Activated naive CD8-positive, alpha-beta T cell treated with anti-CD3 and anti-CD28 coated beads, Interleukin-2, amount 50 U/mL, for 24 hours (primary cell): ENCODE measurements at regions not wholly inside any gene's neighbourhood (a gene's known extent, or its start where the extent isn't known, plus 50 kb on each side); places are given as distances from the start of the nearest gene placed in this dataset.

ENCODE experiments used
- ATAC-seq: fragments of 150-1000 bp; cut with Tn5 transposase; one replicate; pipeline ENCODE4 v1.10.0; 2021
- DNase-seq: peaks from one replicate; pipeline ENCODE4 v3.0.0; 2021
- H3K27ac Mint-ChIP-seq: one replicate; pipeline ENCODE4 v1.8.0; 2021; ENCODE audit warnings: mild to moderate bottlenecking, mixed read lengths
- H3K27me3 Mint-ChIP-seq: one replicate; pipeline ENCODE4 v1.8.0; 2021; ENCODE audit warnings: mixed read lengths
- H3K36me3 Mint-ChIP-seq: one replicate; pipeline ENCODE4 v1.8.0; 2021; ENCODE audit warnings: low read depth, mixed read lengths
- H3K4me1 Mint-ChIP-seq: one replicate; pipeline ENCODE4 v1.8.0; 2021; ENCODE audit warnings: mixed read lengths
- H3K4me3 Mint-ChIP-seq: one replicate; pipeline ENCODE4 v1.8.0; 2021; ENCODE audit warnings: mild to moderate bottlenecking, moderate library complexity, mixed read lengths
- H3K9me3 Mint-ChIP-seq: one replicate; pipeline ENCODE4 v1.8.0; 2021; ENCODE audit warnings: mixed read lengths

- ATAC-seq (no peak), DNase-seq (no peak)
- H3K27me3 Mint-ChIP-seq, result no peaks in the 10 kb centered on the region
- H3K4me3 Mint-ChIP-seq, result peak overlapping the region; percentile 78
- H3K4me1 Mint-ChIP-seq, result peaks cover 68% of the 10 kb centered on the region
- no peaks in the 10 kb centered on the region for H3K9me3 Mint-ChIP-seq
- peak overlapping the region; percentile 99 for H3K27ac Mint-ChIP-seq
- peaks cover 56% of the 10 kb centered on the region for H3K36me3 Mint-ChIP-seq
Observed at GRCh38 chrX:45757272-45757671, 556.6 kb upstream of the DIPK2B start.

DNA sequence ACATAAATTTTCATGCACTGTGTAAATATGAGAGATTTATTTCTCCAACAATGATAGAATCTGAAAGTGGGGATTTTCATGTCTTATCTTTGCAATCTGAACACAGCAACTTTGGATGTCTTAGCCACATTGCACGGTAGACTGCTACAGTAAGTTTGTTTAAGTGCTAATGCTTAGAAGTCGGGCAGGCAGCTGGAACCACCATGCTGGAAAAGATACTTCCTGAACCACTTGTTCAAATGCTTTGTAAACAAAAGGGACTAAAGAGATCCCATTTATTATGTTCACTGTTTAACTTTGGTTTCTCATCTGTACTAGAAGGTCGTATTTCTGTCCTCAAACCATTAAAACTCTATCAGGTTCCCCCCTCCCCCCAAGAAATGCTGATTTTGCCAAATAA lies 555.9 kb upstream of the DIPK2B start:
- Mint-ChIP-seq H3K9me3 (no peaks in the 10 kb centered on the region), H3K27ac (peak overlapping the region; percentile 99), H3K36me3 (peaks cover 49% of the 10 kb centered on the region), H3K4me3 (peak overlapping the region; percentile 78), H3K4me1 (peaks cover 61% of the 10 kb centered on the region), H3K27me3 (no peaks in the 10 kb centered on the region)
- ATAC-seq, result no peak
- no peak for DNase-seq

- Mint-ChIP-seq H3K4me1 (peaks cover 54% of the 10 kb centered on the region), H3K4me3 (peak overlapping the region; percentile 48), H3K9me3 (no peaks in the 10 kb centered on the region), H3K36me3 (peaks cover 43% of the 10 kb centered on the region), H3K27ac (peak overlapping the region; percentile 86), H3K27me3 (no peaks in the 10 kb centered on the region)
- DNase-seq (no peak), ATAC-seq (no peak)
Observed at GRCh38 chrX:45755703-45756102, 555.0 kb upstream of the DIPK2B start.

DNA sequence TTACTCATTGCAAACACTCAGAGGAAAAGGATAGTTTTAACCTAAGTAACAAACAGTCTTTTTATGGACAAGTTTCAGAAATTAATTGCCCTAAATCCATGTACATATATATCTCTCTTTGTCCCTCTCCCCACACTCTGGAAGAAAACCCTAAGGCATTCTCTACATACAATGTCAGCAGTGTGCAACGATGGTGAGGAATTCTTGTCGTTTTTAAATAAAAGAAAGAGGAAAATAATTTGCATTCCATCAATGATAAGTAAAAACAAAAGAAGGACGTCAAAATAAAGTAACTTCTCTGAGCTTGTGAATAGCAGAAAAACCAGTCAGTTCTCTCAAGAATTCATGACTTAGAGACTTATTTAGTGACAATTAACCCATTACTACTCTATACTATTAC lies 550.5 kb upstream of the DIPK2B start:
- Mint-ChIP-seq H3K9me3 (no peaks in the 10 kb centered on the region), H3K27me3 (no peaks in the 10 kb centered on the region), H3K4me3 (no peak overlapping the region), H3K27ac (no peak overlapping the region), H3K4me1 (peaks cover 30% of the 10 kb centered on the region), H3K36me3 (peaks cover 40% of the 10 kb centered on the region)
- DNase-seq, result no peak
- no peak for ATAC-seq

DNA sequence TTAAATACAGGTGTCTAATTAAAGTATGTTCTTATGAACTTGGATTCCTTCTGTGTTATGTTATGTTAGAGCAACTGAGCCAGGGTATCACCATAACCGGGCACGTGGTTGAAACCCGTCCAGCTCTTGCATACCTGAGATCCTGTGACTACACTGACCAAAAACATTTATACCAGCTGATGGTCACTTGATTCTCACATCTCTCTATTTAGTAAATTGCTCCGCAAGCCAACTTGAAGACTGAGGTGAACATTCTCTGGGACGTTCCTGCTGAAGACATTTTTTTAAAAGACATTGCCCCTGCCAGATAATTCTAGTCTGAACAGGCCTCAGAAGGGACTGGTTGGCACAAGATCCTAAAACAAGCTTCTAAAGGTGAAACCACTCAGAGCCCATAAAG lies 550.0 kb upstream of the DIPK2B start:
- no peak for DNase-seq
- Mint-ChIP-seq H3K27me3 (no peaks in the 10 kb centered on the region), H3K4me1 (peaks cover 28% of the 10 kb centered on the region), H3K27ac (peak overlapping the region; percentile 42), H3K9me3 (no peaks in the 10 kb centered on the region), H3K4me3 (peak overlapping the region; percentile 36), H3K36me3 (peaks cover 41% of the 10 kb centered on the region)
- no peak for ATAC-seq

GRCh38 chrX:45749375-45749774 lies 548.7 kb upstream of the DIPK2B start:
- H3K27ac Mint-ChIP-seq, result peak overlapping the region; percentile 79
- H3K9me3 Mint-ChIP-seq, result no peaks in the 10 kb centered on the region
- peak overlapping the region; percentile 36 for H3K4me3 Mint-ChIP-seq
- H3K36me3 Mint-ChIP-seq, result peaks cover 44% of the 10 kb centered on the region
- ATAC-seq (peak; percentile 26), DNase-seq (no peak)
- H3K4me1 Mint-ChIP-seq, result peaks cover 26% of the 10 kb centered on the region
- H3K27me3 Mint-ChIP-seq, result no peaks in the 10 kb centered on the region

GRCh38 chrX:45748369-45748774 lies 547.7 kb upstream of the DIPK2B start:
- Mint-ChIP-seq H3K27ac (no peak overlapping the region), H3K36me3 (peaks cover 46% of the 10 kb centered on the region), H3K4me3 (no peak overlapping the region)

GRCh38 chrX:45747905-45748304 lies 547.2 kb upstream of the DIPK2B start:
- no peaks in the 10 kb centered on the region for H3K9me3 Mint-ChIP-seq
- H3K4me1 Mint-ChIP-seq, result peaks cover 30% of the 10 kb centered on the region
- H3K4me3 Mint-ChIP-seq, result no peak overlapping the region
- H3K36me3 Mint-ChIP-seq, result peaks cover 46% of the 10 kb centered on the region
- H3K27me3 Mint-ChIP-seq, result no peaks in the 10 kb centered on the region
- DNase-seq (no peak), ATAC-seq (no peak)
- peak overlapping the region; percentile 78 for H3K27ac Mint-ChIP-seq

More at GRCh38 chrX:45748369-45748774, 547.7 kb upstream of the DIPK2B start:
- peaks cover 30% of the 10 kb centered on the region for H3K4me1 Mint-ChIP-seq
- H3K9me3 Mint-ChIP-seq, result no peaks in the 10 kb centered on the region
- DNase-seq, result no peak
- ATAC-seq, result peak; percentile 18
- no peaks in the 10 kb centered on the region for H3K27me3 Mint-ChIP-seq

- H3K27me3 Mint-ChIP-seq, result no peaks in the 10 kb centered on the region
- no peaks in the 10 kb centered on the region for H3K9me3 Mint-ChIP-seq
- peaks cover 43% of the 10 kb centered on the region for H3K36me3 Mint-ChIP-seq
- DNase-seq, result no peak
- no peak for ATAC-seq
- H3K4me1 Mint-ChIP-seq, result peaks cover 30% of the 10 kb centered on the region
- peak overlapping the region; percentile 47 for H3K27ac Mint-ChIP-seq
- H3K4me3 Mint-ChIP-seq, result no peak overlapping the region
Observed at GRCh38 chrX:45745479-45745878, 544.8 kb upstream of the DIPK2B start.

DNA sequence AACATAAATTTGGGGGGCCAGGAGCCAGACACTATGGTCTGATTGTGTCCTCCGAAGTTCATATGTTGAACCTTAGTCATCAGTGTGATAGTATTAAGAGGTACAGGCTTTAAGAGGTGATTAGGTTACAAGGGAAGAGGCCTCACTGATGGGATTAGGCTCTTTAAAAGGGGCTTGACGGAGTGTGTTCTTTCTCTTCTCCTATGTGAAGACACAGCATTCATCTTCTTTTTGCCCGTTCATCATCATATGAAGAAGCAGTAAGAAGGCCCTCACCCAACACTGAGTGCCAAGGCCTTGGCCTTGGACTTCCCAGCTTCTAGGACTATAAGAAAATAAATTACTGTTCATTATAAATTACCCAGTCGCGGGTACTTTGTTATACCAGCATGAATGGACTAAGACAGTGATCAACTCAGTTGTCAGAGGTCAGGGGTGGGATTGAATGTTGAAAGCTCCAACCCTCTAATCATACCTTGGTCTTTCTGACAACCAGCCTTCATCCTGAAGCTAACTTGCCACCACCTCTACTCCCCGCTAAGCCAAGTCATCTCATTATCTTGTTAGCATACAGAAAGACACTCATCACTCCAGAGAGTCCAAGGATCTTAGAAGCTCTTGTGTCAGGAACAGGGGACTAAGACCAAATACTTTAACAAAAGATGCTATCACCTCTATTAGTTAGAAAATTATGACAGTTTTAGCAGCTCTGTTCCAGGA lies 543.4 kb upstream of the DIPK2B start:
- Mint-ChIP-seq H3K9me3 (no peaks in the 10 kb centered on the region), H3K27ac (no peak overlapping the region), H3K36me3 (peaks cover 35% of the 10 kb centered on the region), H3K27me3 (no peaks in the 10 kb centered on the region), H3K4me3 (no peak overlapping the region), H3K4me1 (peaks cover 30% of the 10 kb centered on the region)
- DNase-seq (no peak), ATAC-seq (no peak)

GRCh38 chrX:45743081-45743533 lies 542.4 kb upstream of the DIPK2B start:
- DNase-seq (no peak), ATAC-seq (peak; percentile 86)
- H3K36me3 Mint-ChIP-seq, result peaks cover 33% of the 10 kb centered on the region

GRCh38 chrX:45740291-45740690 lies 539.6 kb upstream of the DIPK2B start:
- DNase-seq (no peak), ATAC-seq (no peak)
- Mint-ChIP-seq H3K27ac (no peak overlapping the region), H3K4me3 (no peak overlapping the region), H3K9me3 (no peaks in the 10 kb centered on the region), H3K36me3 (peaks cover 8% of the 10 kb centered on the region), H3K4me1 (peaks cover 6% of the 10 kb centered on the region), H3K27me3 (no peaks in the 10 kb centered on the region)

More at GRCh38 chrX:45743081-45743533, 542.4 kb upstream of the DIPK2B start:
- Mint-ChIP-seq H3K4me3 (no peak overlapping the region), H3K27ac (no peak overlapping the region), H3K9me3 (no peaks in the 10 kb centered on the region), H3K27me3 (no peaks in the 10 kb centered on the region), H3K4me1 (peaks cover 23% of the 10 kb centered on the region)

- H3K4me3 Mint-ChIP-seq, result no peak overlapping the region
- peaks cover 2% of the 10 kb centered on the region for H3K36me3 Mint-ChIP-seq
- peaks cover 2% of the 10 kb centered on the region for H3K27me3 Mint-ChIP-seq
- H3K4me1 Mint-ChIP-seq, result peaks cover 3% of the 10 kb centered on the region
- H3K27ac Mint-ChIP-seq, result no peak overlapping the region
- ATAC-seq (no peak), DNase-seq (no peak)
- H3K9me3 Mint-ChIP-seq, result no peaks in the 10 kb centered on the region
Observed at GRCh38 chrX:45735571-45735970, 534.9 kb upstream of the DIPK2B start.

DNA sequence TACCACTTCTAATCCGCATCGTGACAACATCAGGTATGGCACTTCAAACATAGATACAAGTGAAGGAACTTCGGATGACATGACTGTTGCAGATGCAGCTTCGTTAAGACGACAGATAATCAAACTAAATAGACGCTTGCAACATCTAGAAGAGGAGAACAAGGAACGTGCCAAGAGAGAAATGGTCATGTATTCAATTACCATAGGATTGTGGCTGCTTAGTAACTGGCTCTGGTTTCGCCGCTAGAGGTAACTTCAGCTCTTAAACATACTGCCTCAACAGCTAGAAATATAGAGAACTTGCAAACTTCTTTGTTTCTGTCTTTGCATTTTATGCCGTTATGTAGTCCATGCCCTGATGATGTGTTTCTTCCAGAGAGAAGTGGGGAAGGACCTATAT lies 530.8 kb upstream of the DIPK2B start:
- peaks cover 6% of the 10 kb centered on the region for H3K27me3 Mint-ChIP-seq
- H3K9me3 Mint-ChIP-seq, result no peaks in the 10 kb centered on the region
- ATAC-seq (no peak), DNase-seq (no peak)
- peaks cover 3% of the 10 kb centered on the region for H3K4me1 Mint-ChIP-seq
- H3K36me3 Mint-ChIP-seq, result peaks cover 2% of the 10 kb centered on the region
- no peak overlapping the region for H3K27ac Mint-ChIP-seq
- no peak overlapping the region for H3K4me3 Mint-ChIP-seq

GRCh38 chrX:45727761-45728160 lies 527.1 kb upstream of the DIPK2B start:
- no peak overlapping the region for H3K27ac Mint-ChIP-seq
- no peaks in the 10 kb centered on the region for H3K4me1 Mint-ChIP-seq
- peaks cover 6% of the 10 kb centered on the region for H3K27me3 Mint-ChIP-seq
- no peak for DNase-seq
- ATAC-seq, result no peak
- no peaks in the 10 kb centered on the region for H3K9me3 Mint-ChIP-seq
- H3K36me3 Mint-ChIP-seq, result no peaks in the 10 kb centered on the region
- no peak overlapping the region for H3K4me3 Mint-ChIP-seq
